ENCODE measurements at regions not wholly inside any gene's neighbourhood (a gene's known extent, or its start where the extent isn't known, plus 50 kb on each side); places are given as distances from the start of the nearest gene placed in this dataset.
"Not testable (repeated sequence)": the region's sequence is repeated elsewhere in the genome, so short reads cannot be mapped to it uniquely, and the experiment has no call there.

DNA sequence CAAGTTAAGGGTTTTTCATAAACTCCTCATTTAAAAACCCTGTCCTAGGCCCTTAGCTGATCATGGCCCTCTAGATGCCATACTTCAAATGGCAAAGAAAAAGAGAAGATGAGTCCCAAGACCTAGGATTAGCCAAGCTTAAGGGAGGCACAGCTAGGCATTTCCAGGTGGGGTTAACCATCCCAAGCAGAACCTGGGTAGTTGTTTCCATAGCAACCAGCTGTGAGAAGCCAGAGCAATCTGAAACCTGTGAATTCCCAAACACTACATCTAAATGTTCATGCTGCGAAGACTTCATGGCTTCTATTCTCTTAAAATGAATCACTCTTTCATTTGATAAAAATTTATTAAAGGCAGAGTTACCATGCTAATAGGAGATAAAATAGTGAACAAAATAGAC lies 372.9 kb downstream of the C12orf50 start:
- no peaks in the 10 kb centered on the region for H3K4me1 ChIP-seq (ENCODE audit: control insufficient read depth, insufficient read depth, low read length)
- H3K27ac ChIP-seq (ENCODE audit: low read depth, low read length), result no peak overlapping the region
- no peaks in the 10 kb centered on the region for H3K27me3 ChIP-seq (ENCODE audit: control insufficient read depth, insufficient read depth, low read length)
- no peaks in the 10 kb centered on the region for H3K36me3 ChIP-seq (ENCODE audit: control insufficient read depth, insufficient read depth, low read length)
- H3K9ac ChIP-seq (ENCODE audit: low read length), result no peak overlapping the region
- H3K4me3 ChIP-seq (ENCODE audit: low read length), result no peak overlapping the region

DNA sequence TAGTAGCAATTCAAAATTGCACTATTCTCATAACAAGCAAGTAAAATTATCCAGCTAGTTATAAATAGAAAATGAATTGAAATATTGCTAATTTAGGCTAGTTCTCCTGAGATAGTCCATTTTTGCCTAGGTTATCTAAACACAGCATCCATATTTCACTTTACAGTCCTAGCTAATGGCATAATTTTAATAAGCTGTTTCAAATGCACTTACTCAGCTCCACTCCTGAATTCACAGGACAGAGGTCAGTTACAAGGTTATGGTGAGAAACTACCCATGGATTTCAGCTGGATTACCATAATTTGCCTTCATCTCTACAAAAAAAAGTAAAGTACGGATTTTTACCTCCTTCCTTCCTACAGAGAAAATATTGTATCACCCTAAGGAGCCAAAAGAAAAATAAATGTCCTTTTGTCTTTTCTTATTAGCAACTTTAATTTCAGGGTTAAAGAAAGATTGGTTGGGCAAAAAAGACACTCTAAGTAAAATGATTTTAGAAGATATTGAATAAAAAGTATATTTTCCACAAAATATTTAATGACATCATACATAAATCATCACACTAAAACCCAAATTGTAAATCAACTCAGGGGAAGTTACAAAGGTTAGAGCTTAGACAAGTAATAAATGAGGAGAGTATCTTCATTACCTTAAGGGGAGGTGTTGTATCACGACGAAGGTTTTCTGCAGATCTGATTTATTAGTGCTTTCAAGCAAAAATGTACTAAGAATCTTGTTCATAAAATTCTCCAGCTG lies 377.4 kb downstream of the C12orf50 start:
- Histone ChIP-seq H3K36me3 (ENCODE audit: control insufficient read depth, insufficient read depth, low read length) (no peaks in the 10 kb centered on the region), H3K4me3 (ENCODE audit: low read length) (no peak overlapping the region), H3K27ac (ENCODE audit: low read depth, low read length) (no peak overlapping the region), H3K4me1 (ENCODE audit: control insufficient read depth, insufficient read depth, low read length) (no peaks in the 10 kb centered on the region), H3K27me3 (ENCODE audit: control insufficient read depth, insufficient read depth, low read length) (no peaks in the 10 kb centered on the region), H3K9ac (ENCODE audit: low read length) (no peak overlapping the region)

DNA sequence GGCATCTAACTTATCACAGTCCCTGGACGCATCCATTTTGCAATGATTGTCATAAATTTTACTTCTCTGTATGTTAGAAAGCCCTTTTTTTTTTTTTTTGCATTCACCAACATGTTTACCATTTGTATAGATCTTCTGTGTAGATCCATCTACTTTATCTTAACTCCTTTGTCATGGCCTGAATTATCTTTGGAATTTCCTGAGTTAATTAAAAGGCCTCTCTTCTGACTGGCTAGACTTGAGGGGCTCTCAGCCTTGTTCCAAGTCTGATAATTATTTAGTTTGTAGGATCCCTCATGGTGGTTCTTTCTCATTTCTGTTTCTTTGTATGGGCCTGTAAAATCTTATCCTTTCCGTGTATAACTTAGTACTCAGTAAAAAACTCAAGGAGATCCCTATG lies 387.0 kb downstream of the C12orf50 start:
- no peak overlapping the region for H3K4me3 ChIP-seq (ENCODE audit: low read length)
- H3K9ac ChIP-seq (ENCODE audit: low read length), result no peak overlapping the region
- no peaks in the 10 kb centered on the region for H3K4me1 ChIP-seq (ENCODE audit: control insufficient read depth, insufficient read depth, low read length)
- H3K36me3 ChIP-seq (ENCODE audit: control insufficient read depth, insufficient read depth, low read length), result no peaks in the 10 kb centered on the region
- H3K27me3 ChIP-seq (ENCODE audit: control insufficient read depth, insufficient read depth, low read length), result no peaks in the 10 kb centered on the region
- H3K27ac ChIP-seq (ENCODE audit: low read depth, low read length), result no peak overlapping the region

DNA sequence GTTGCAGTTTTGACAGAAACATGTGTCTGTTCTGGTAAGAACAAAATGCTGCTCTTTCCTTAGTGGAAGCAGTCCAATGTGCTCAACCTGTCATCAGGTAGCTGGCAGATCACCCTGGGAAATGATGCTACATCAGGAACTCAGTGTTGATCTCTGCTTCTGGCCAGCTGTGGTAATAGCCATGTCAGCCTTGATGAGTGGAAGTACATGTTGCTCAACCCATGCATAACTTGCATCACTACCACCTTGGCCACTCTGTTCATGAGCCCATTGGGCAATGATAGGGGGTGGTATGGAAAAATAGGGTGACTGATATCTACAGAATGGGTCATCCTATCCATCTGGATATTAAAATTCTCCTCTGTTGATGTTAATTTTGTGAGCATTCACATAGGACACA lies 411.0 kb downstream of the C12orf50 start:
- no peaks in the 10 kb centered on the region for H3K4me1 ChIP-seq (ENCODE audit: control insufficient read depth, insufficient read depth, low read length)
- H3K36me3 ChIP-seq (ENCODE audit: control insufficient read depth, insufficient read depth, low read length), result no peaks in the 10 kb centered on the region
- H3K27me3 ChIP-seq (ENCODE audit: control insufficient read depth, insufficient read depth, low read length), result no peaks in the 10 kb centered on the region
- no peak overlapping the region for H3K9ac ChIP-seq (ENCODE audit: low read length)
- no peak overlapping the region for H3K4me3 ChIP-seq (ENCODE audit: low read length)
- no peak overlapping the region for H3K27ac ChIP-seq (ENCODE audit: low read depth, low read length)

DNA sequence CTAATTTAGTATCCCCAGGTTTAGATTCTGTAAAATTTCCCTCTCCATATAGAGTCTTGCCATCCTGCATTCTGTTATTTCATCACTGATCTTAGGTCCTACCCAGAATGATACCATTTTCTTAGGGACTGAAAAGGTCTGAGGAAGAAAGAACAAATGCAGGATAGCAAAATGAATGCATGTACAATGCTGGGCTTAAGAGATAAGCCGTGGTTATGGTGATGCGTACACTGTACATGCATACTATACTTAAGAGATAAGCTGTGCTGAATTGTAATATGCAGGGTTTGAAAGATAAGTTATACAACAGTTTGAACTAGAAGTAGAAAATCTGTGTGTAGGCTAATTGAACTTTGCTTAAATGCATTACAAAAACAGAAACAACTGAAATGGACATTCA lies 416.2 kb downstream of the C12orf50 start:
- no peak overlapping the region for H3K4me3 ChIP-seq (ENCODE audit: low read length)
- no peaks in the 10 kb centered on the region for H3K4me1 ChIP-seq (ENCODE audit: control insufficient read depth, insufficient read depth, low read length)
- H3K27me3 ChIP-seq (ENCODE audit: control insufficient read depth, insufficient read depth, low read length), result no peaks in the 10 kb centered on the region
- H3K9ac ChIP-seq (ENCODE audit: low read length), result no peak overlapping the region
- no peak overlapping the region for H3K27ac ChIP-seq (ENCODE audit: low read depth, low read length)
- H3K36me3 ChIP-seq (ENCODE audit: control insufficient read depth, insufficient read depth, low read length), result no peaks in the 10 kb centered on the region

DNA sequence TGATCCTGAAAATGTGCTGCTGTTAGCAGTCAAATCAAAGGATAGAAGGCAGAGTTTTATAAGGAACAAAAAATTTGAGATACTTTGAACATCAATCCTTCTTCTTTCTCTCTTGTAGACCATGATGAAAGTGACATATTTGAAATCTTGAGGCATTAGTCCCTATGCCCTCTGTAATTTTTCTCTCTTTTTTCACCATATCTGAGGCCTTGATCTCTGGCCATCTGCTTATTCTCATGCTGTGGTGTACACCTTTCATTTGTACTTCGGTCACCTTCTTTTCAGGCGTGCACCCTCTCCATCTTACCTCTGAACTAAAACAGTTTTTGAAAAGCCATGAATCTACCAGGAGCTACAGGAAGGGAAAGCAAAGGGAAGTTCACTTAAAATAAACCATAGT lies 420.9 kb downstream of the C12orf50 start:
- Histone ChIP-seq H3K9ac (ENCODE audit: low read length) (no peak overlapping the region), H3K27ac (ENCODE audit: low read depth, low read length) (no peak overlapping the region), H3K27me3 (ENCODE audit: control insufficient read depth, insufficient read depth, low read length) (no peaks in the 10 kb centered on the region), H3K4me3 (ENCODE audit: low read length) (no peak overlapping the region), H3K36me3 (ENCODE audit: control insufficient read depth, insufficient read depth, low read length) (no peaks in the 10 kb centered on the region), H3K4me1 (ENCODE audit: control insufficient read depth, insufficient read depth, low read length) (no peaks in the 10 kb centered on the region)

DNA sequence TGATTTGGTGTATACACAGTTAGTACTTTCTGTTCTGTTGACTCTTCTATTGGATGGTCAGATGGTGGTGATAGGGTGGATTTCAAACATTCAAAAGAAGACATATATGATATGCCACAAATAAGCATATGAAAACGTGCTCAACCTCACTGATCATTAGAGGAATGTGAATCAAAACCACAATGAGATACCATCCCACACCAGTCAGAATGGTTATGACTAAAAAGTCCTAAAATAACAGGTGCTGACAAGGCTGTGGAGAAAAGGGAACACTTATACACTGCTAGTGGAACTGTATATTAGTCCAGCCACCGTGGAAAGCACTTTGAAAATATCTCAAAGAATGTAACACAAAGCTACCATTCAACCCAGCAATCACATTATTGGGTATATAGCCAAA lies 425.5 kb downstream of the C12orf50 start:
- no peaks in the 10 kb centered on the region for H3K36me3 ChIP-seq (ENCODE audit: control insufficient read depth, insufficient read depth, low read length)
- no peaks in the 10 kb centered on the region for H3K4me1 ChIP-seq (ENCODE audit: control insufficient read depth, insufficient read depth, low read length)
- no peak overlapping the region for H3K4me3 ChIP-seq (ENCODE audit: low read length)
- no peak overlapping the region for H3K9ac ChIP-seq (ENCODE audit: low read length)
- H3K27me3 ChIP-seq (ENCODE audit: control insufficient read depth, insufficient read depth, low read length), result no peaks in the 10 kb centered on the region
- H3K27ac ChIP-seq (ENCODE audit: low read depth, low read length), result no peak overlapping the region

DNA sequence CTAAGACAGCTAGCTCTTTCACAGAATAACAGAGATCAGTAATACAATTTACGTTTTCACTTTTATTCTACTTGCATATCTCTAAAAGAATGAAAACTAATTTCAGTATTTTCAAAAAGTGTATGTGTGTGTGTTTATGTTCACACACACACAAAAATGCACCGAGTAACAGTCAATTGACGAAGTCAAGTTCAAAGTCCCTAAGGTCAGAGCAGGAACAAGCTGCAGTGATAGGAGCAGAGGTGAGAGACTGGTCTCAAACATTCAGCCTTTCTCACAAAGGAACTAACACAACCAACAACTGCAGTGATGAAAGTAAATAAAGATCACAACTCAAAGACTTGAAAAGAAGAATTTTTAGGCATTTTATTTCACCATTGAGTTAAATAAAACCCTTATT lies 429.7 kb downstream of the C12orf50 start:
- no peaks in the 10 kb centered on the region for H3K4me1 ChIP-seq (ENCODE audit: control insufficient read depth, insufficient read depth, low read length)
- no peaks in the 10 kb centered on the region for H3K36me3 ChIP-seq (ENCODE audit: control insufficient read depth, insufficient read depth, low read length)
- H3K27me3 ChIP-seq (ENCODE audit: control insufficient read depth, insufficient read depth, low read length), result no peaks in the 10 kb centered on the region
- H3K4me3 ChIP-seq (ENCODE audit: low read length), result no peak overlapping the region
- no peak overlapping the region for H3K9ac ChIP-seq (ENCODE audit: low read length)
- no peak overlapping the region for H3K27ac ChIP-seq (ENCODE audit: low read depth, low read length)

DNA sequence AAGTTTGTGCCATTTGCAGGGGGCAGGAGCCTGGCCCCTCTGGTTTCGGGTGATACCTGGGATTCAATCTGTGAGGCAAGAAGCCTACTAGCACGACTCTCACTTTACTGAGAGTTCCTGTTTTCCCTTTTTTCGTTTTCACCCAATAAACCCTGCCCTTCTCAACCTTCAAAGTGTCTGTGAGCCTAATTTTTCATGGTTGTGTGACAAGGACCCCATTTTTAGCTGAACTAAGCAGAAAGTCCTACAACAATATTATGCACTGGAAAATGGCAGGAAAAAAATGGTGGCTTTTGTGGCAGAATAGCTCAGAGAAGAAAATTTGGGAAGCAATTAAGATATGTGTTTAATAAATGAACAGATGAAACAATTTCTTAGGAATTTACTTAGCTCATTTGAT lies 432.1 kb downstream of the C12orf50 start:
- H3K9ac ChIP-seq (ENCODE audit: low read length), result no peak overlapping the region
- H3K27me3 ChIP-seq (ENCODE audit: control insufficient read depth, insufficient read depth, low read length), result no peaks in the 10 kb centered on the region
- no peak overlapping the region for H3K27ac ChIP-seq (ENCODE audit: low read depth, low read length)
- H3K36me3 ChIP-seq (ENCODE audit: control insufficient read depth, insufficient read depth, low read length), result no peaks in the 10 kb centered on the region
- no peaks in the 10 kb centered on the region for H3K4me1 ChIP-seq (ENCODE audit: control insufficient read depth, insufficient read depth, low read length)
- H3K4me3 ChIP-seq (ENCODE audit: low read length), result no peak overlapping the region

DNA sequence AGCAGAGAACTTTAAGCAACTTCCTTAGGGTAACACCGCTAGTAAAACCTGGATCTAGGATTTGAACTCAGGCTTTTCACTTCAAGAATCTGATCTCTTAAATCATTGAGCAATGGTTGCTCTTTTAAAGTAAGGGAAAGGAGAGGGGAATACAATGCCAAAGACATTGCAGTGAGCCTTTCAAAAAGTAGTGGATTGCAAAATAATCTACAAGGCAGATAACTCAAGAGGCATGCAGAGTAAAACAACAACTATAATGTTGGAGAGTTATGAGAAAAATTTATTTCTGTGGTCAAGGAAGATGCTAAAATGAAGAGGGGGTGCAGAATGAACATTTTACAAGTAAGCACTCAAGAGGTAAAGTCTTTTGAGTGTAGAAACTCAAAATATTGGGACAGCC lies 432.6 kb downstream of the C12orf50 start:
- Histone ChIP-seq H3K27ac (ENCODE audit: low read depth, low read length) (no peak overlapping the region), H3K36me3 (ENCODE audit: control insufficient read depth, insufficient read depth, low read length) (no peaks in the 10 kb centered on the region), H3K27me3 (ENCODE audit: control insufficient read depth, insufficient read depth, low read length) (no peaks in the 10 kb centered on the region), H3K4me3 (ENCODE audit: low read length) (no peak overlapping the region), H3K4me1 (ENCODE audit: control insufficient read depth, insufficient read depth, low read length) (no peaks in the 10 kb centered on the region), H3K9ac (ENCODE audit: low read length) (no peak overlapping the region)

DNA sequence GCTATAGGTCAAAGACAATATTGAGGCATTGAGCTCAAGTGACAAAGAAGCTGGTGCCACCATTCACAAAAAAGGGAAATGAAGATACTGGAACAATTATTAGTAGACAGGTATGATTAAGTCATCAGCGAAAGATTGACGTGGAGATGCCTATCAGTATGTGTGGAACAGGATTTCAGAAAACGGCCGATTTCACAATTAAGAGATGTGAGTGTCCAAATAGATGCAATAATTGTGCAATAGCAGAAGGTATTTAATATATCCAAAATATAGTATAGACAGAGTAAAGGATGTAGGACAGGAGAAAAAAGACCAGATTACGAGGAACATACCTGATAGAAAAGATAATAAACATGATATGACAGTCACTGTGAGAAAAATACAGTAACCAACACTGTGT lies 433.1 kb downstream of the C12orf50 start:
- no peak overlapping the region for H3K27ac ChIP-seq (ENCODE audit: low read depth, low read length)
- no peaks in the 10 kb centered on the region for H3K4me1 ChIP-seq (ENCODE audit: control insufficient read depth, insufficient read depth, low read length)
- no peak overlapping the region for H3K4me3 ChIP-seq (ENCODE audit: low read length)
- H3K27me3 ChIP-seq (ENCODE audit: control insufficient read depth, insufficient read depth, low read length), result no peaks in the 10 kb centered on the region
- no peak overlapping the region for H3K9ac ChIP-seq (ENCODE audit: low read length)
- no peaks in the 10 kb centered on the region for H3K36me3 ChIP-seq (ENCODE audit: control insufficient read depth, insufficient read depth, low read length)

DNA sequence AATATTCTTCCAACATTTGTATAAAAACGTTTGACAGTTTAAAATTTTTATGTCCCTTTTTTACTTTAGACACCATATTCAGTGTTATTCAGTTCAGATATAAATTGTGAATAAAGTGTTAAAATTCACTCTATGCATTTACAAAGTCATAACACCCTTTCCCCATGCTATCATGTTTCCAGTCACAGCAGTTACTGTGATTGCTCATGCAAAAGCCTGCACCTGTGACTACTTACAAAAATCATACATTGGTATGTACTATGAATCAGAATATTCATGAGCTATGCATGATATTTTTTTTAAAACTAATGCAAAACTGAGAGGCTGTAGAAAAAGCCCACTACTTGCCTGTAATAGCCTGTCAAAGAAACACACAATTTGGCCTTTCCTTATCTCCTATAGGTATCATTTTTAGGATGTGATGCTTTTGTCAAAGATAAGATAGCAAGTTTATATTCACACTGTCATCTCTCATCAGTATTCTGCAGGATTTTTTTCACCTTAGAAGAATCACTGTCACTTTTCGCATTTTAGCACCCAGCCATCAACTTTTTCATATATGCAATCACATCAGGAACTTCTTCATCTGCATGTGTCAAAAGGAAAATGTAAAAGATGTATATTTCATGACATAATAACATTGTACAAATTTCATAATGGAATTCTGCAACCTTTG lies 443.2 kb downstream of the C12orf50 start:
- Histone ChIP-seq H3K4me1 (ENCODE audit: control insufficient read depth, insufficient read depth, low read length) (no peaks in the 10 kb centered on the region), H3K27me3 (ENCODE audit: control insufficient read depth, insufficient read depth, low read length) (no peaks in the 10 kb centered on the region), H3K27ac (ENCODE audit: low read depth, low read length) (no peak overlapping the region), H3K9ac (ENCODE audit: low read length) (no peak overlapping the region), H3K4me3 (ENCODE audit: low read length) (no peak overlapping the region), H3K36me3 (ENCODE audit: control insufficient read depth, insufficient read depth, low read length) (no peaks in the 10 kb centered on the region)

DNA sequence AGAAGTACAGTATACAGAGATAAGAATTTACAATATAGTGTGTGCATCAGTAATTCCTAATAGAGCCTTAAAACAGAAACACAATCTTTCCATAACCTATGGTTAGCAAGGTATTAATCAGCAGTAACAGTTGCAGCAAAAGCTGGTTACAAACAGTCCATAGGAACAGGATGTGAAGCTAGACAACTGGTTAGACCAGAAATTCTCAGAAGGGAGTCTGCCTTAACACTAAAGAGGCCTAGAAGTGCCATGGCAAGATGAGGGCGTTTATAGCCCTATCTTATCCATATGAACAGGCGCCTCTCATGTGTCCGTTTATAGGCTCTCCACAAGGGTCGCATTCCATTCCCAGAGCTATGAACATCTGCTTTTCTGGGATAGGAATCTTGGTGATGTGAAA lies 450.1 kb downstream of the C12orf50 start:
- H3K36me3 ChIP-seq (ENCODE audit: control insufficient read depth, insufficient read depth, low read length); H3K9ac ChIP-seq (ENCODE audit: low read length); H3K27me3 ChIP-seq (ENCODE audit: control insufficient read depth, insufficient read depth, low read length); H3K27ac ChIP-seq (ENCODE audit: low read depth, low read length); H3K4me3 ChIP-seq (ENCODE audit: low read length); H3K4me1 ChIP-seq (ENCODE audit: control insufficient read depth, insufficient read depth, low read length): not testable (repeated sequence)

Data from rectal smooth muscle tissue (tissue), 1 donor.